NCI-H524 (cell line): ENCODE measurements at regions not wholly inside any gene's neighbourhood (a gene's known extent, or its start where the extent isn't known, plus 50 kb on each side); places are given as distances from the start of the nearest gene placed in this dataset.

ENCODE experiments used
- DNase-seq, 2 experiments: peaks; one replicate each; lab custom pipeline; 2025; lab: John Stamatoyannopoulos, UW

DNA sequence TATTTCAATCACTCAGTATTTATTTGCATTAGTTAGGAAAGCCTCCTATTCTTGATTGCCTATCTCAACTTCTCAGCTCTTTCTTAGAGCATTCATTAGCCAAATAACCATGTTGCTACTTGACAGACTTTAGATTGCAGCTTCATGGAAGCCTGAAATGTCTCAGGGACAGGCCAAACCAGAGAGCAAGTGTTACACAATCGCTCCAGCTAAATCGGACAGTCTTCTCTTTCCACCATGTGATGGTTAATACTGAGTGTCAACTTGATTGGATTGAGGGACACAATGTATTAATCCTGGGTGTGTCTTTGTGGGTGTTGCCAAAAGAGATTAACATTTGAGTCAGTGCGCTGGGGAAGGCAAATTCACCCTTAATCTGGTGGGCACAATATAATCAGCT, 106.5 kb upstream of the DRD2 start:
- peak in 1 of 2 experiments; percentile 13 for DNase-seq

DNA sequence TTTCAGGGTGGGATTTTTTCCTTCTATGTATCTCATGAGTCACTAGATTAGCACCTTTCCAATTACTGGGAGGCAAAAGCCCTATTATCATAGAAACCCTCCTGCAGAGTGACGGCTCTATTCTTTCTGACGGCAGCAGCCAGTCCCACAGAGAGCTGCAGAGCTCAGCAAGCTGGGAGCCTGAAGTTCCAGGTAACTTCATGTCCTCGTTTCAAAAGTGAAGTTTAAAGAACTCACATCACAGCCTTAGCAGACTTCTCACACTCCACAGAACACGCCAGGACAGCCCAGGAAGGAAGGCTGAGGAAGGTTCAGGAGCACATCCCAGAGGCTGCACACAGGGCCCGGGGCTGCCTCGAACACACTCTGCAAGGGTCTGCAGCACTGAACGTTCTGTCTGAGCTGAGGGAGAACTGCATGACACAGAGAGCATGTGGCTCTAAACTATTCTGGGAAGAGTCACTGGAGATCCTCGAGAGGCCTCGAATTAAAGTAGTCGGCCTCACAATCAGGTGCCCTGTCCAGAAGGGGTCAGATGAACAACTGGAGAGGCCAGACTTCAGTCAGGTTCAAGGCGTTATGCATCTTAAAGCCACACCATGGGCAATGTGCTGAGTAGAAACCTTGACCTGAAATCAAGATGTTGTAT, 104.2 kb upstream of the DRD2 start:
- no peak for DNase-seq

GRCh38 chr11:113578715-113579250, 103.6 kb upstream of the DRD2 start:
- DNase-seq: peak in 1 of 2 experiments; percentile 20

DNA sequence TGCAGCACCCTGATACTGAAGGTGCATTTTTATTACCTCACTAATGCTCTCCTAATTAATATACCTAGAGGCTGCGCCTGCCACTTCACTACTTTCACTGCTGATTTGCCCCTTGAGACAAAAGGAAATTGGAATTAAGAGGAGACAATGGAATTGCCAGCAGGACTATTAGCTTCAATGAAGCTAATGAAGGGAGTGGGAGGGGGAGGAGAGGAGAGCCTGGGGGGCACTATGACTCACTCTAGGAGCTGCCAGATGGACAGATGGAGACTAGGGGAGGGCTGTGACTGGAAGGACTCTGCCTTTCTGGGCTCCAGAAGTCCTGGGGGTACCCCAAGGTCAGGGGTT, 102.8 kb upstream of the DRD2 start:
- peak; percentile 58 to 87 for DNase-seq

GRCh38 chr11:113577356-113578032, 102.3 kb upstream of the DRD2 start:
- DNase-seq: no peak

DNA sequence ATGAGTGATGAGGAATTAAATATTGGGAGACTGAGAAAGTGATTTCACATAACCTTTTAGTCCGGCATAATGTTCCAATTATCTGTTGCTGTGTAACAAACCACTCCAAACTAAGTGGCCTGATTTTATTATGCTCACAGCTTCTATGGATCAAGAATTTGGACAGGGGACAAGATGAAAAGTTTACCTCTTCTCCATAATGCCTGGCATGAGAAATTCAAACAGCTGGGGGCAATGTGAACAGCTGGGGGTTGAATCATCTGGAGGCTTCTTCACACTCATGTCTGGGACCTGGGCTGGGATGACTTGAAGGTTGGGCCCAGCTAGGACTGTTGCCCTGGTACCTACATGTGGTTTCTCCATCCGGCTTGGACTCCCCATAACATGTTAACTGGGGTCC, 99.4 kb upstream of the DRD2 start:
- DNase-seq: no peak

- DNase-seq: no peak
Observed at GRCh38 chr11:113574171-113574570, 99.0 kb upstream of the DRD2 start.

- DNase-seq: no peak
Observed at GRCh38 chr11:113572136-113572735, 97.0 kb upstream of the DRD2 start.

DNA sequence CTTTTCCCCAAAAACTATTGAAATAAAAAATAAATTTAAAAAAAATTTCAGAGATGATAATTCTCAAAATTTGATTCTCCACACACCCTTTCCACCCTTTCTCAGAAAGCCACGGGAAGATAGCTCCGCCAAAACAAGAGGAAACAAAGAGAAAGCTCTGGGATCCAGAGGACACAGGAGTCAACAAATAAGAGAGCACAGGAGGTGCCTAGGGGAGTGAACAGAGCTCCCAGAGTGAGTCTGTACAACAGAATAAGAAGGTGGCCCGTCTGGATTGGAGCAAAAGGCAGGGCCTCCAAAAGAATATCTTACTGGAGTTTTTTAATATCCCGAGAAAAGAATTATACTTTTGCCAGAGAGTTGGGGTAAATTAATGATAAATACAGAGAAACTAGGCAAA, 96.3 kb upstream of the DRD2 start:
- DNase-seq: no peak

- DNase-seq: no peak
Observed at GRCh38 chr11:113570906-113571305, 95.7 kb upstream of the DRD2 start.

GRCh38 chr11:113569391-113569790, 94.2 kb upstream of the DRD2 start:
- no peak for DNase-seq

- no peak for DNase-seq
Observed at GRCh38 chr11:113568566-113568965, 93.4 kb upstream of the DRD2 start.

- no peak for DNase-seq
Observed at GRCh38 chr11:113567867-113568544, 92.8 kb upstream of the DRD2 start.

GRCh38 chr11:113567097-113567496, 91.9 kb upstream of the DRD2 start:
- no peak for DNase-seq

DNA sequence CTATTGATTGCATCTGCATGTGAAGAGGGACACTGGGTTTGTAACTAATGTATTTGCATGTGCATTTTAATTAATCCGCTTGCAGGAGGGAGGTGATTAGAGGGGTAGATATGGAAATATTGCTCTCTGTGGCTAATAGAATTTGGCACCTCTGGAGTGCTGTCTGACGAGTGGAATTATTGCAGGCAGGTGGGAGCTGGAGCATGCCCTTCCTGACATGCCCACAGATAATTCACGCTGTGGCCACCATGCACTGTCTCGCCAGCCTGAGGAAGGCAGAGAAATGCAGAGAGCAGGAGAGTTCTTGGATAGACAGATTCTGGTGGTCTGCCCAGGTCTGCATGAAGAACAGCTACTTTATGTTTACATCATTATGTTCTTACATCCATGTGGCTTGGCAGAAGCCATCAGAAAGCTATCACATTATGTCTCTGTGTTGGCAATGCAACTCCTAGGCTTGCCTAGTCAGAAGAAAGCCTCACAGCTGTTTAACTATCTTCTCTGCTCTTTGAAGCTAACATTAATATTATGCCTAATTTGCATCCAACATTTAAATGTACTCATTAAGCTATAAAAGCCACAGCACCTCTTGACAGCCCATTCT, 89.4 kb upstream of the DRD2 start:
- DNase-seq: no peak

DNA sequence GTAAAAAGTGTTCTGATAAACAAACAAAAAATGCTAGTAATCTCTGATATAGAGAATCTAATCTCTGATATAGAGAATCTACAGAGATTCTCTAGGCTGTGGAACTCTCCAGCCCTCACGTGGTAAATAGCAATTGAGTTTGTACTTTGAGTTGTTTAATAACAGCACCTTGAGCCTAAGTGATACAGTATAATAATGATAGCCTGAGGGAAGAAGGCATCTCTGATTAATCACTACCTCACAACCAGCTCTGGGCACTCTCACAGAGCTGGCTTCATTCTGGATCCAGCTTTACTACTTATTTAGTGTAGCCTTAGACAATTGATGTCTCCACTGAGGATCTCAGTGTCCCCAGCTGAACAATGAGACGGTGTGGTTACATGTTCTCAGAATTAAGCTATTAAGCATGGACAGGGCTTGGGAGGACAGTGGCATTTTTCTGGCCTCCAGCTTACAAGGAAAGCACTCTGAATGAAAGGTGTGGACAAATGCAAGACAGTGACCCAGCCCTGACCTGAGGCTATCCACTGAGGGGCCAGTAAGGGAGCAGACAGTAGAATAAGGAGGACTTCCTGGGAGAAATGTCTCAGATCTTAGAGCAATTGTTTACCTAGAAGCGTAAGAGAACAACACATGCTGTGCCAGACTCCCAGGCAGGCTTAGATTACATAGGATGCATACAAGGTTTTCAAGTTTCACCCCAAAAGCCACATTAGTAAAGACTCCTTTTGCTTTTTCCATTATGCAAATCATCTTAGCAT, 88.7 kb upstream of the DRD2 start:
- DNase-seq: no peak

- DNase-seq: no peak
Observed at GRCh38 chr11:113562981-113563461, 87.8 kb upstream of the DRD2 start.

- no peak for DNase-seq
Observed at GRCh38 chr11:113562576-113562975, 87.4 kb upstream of the DRD2 start.

DNA sequence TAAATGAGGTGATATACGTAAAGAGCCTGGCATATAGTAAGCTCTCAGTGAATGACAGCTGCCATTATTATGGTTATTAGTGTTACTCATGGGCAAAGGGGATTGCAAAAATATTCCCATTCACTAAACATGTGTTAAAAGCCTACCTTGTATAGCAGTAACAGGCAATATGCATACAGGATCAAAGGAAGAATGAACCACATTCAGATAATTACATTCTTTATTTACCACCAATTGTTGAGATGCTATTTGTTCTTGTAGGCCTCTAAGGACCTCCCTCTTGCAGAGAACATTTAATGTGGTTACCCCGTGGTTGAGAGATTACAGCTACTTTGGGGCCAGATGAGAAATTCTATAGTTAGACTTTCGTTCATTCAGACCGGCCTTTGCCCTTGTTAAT, 82.7 kb upstream of the DRD2 start:
- no peak for DNase-seq

GRCh38 chr11:113556036-113556435, 80.8 kb upstream of the DRD2 start:
- DNase-seq: no peak

DNA sequence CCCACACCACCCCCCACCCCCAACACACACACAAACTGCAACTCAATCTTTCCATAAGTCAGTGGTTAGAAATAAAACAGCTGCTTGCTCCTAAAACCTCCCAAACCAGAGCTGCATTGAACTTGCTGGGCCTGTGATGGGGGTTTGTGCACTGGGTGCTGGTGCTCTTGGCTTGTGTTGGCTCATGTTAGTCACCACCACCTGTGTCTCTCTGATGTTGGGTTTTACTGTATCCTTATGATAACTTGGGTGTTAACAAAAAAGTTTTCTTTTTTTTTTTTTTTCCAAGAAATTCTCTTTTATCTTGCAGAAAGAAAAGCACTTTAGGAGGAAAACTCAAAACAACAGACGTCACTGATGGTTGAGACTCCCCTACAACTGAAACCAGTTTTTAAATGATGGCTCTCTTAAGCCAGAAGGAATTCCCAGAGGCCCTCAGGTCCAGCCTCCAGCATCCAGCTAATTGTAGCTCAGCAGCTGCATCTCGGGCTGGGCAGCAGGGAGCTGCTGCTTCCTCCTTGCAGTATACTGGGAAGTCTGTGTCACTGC, 79.9 kb upstream of the DRD2 start:
- peak; percentile 82 to 86 for DNase-seq
